WTC11 (cell line): ENCODE measurements at regions not wholly inside any gene's neighbourhood (a gene's known extent, or its start where the extent isn't known, plus 50 kb on each side); places are given as distances from the start of the nearest gene placed in this dataset.

Source experiments
- CTCF ChIP-seq: fragments of 200-600 bp; IDR thresholded peaks from 2 replicates; pipeline ENCODE4 v1.8.0; 2022; ENCODE audit warnings: antibody characterized with exemption
- E2F4 ChIP-seq: sonication (generic); formaldehyde crosslinking; IDR thresholded peaks from 2 replicates; pipeline ENCODE4 v1.8.1; 2022; ENCODE audit warnings: low read depth, mild to moderate bottlenecking, moderate library complexity, missing genetic modification reagents, borderline replicate concordance
- IRF2 ChIP-seq: sonication (generic); formaldehyde crosslinking; IDR thresholded peaks from 2 replicates; pipeline ENCODE4 v1.8.0; 2022; ENCODE audit warnings: low read depth, missing genetic modification reagents, borderline replicate concordance
- KAT7 ChIP-seq: sonication (generic); formaldehyde crosslinking; IDR thresholded peaks from 2 replicates; pipeline ENCODE4 v1.8.1; 2023; ENCODE audit warnings: missing genetic modification reagents, mild to moderate bottlenecking, borderline replicate concordance
- MXD4 ChIP-seq: fragments of 250-450 bp; sonication (Bioruptor Pico); IDR thresholded peaks from 2 replicates; pipeline ENCODE4 v1.8.0; 2021; ENCODE audit warnings: mild to moderate bottlenecking, moderate library complexity, borderline replicate concordance
- NR2C2 ChIP-seq: sonication (generic); formaldehyde crosslinking; IDR thresholded peaks from 2 replicates; pipeline ENCODE4 v1.8.0; 2022; ENCODE audit warnings: mild to moderate bottlenecking, missing genetic modification reagents
- ZNF121 ChIP-seq: sonication (generic); formaldehyde crosslinking; IDR thresholded peaks from 2 replicates; pipeline ENCODE4 v1.8.0; 2023; ENCODE audit warnings: missing genetic modification reagents
- ZNF281 ChIP-seq: sonication (generic); formaldehyde crosslinking; IDR thresholded peaks from 2 replicates; pipeline ENCODE4 v1.8.0; 2023; ENCODE audit warnings: mild to moderate bottlenecking, missing genetic modification reagents

GRCh38 chr4:136651278-136651667, 881.0 kb downstream of the PCDH18 start:
- TF ChIP-seq E2F4 (no peak), CTCF (no peak), ZNF121 (CRISPR knock-in tag) (no peak), KAT7 (CRISPR knock-in tag) (no peak), IRF2 (no peak), MXD4 (CRISPR knock-in tag) (no peak), ZNF281 (CRISPR knock-in tag) (no peak), NR2C2 (no peak)
